K562 (cell line): ENCODE measurements at regions not wholly inside any gene's neighbourhood (a gene's known extent, or its start where the extent isn't known, plus 50 kb on each side); places are given as distances from the start of the nearest gene placed in this dataset.

Experiments used
- ATAC-seq: fragments of 200-7000 bp; cut with Tn5 transposase; 3 replicates; pipeline ENCODE4 v1.9.1; 2020; ENCODE audit warnings: moderate library complexity
- BruUV-seq: library from RNA; stranded (reverse); fragments of 400-500 nt; replicated peaks from 2 replicates; lab custom pipeline; 2021; lab: Mats Ljungman, UMichigan
- CTCF ChIA-PET: fragments of 300-600 bp; formaldehyde crosslinking; extraction: SDS; loops from one replicate; lab custom pipeline; 2021; ENCODE audit warnings: low intra/inter-chr PET ratio; lab: Yijun Ruan, JAX
- POLR2A ChIA-PET: fragments of 300-600, 350-650 bp; sonication (Branson Sonifier 250); formaldehyde crosslinking; extraction: SDS; loops from one replicate; lab custom pipeline; 2021; ENCODE audit warnings: antibody characterized with exemption, inconsistent platforms; lab: Yijun Ruan, JAX
- DNase-seq, 4 experiments: peaks; one replicate each; pipeline versions ENCODE4 v3.0.0 to v3.0.0-alpha.2; 2011 to 2018; ENCODE audit warnings: low spot score in 3 of 4, mixed read lengths in 3 of 4; ENCODE audit errors: extremely low read depth in 1 of 4
- FAIRE-seq: peaks from 2 replicates; lab custom pipeline; 2011; peaks lifted over from hg19 to GRCh38; lab: Jason Lieb, UNC
- H2AFZ ChIP-seq: 2 replicates; pipeline ENCODE4 v1.6.0; 2011; ENCODE audit warnings: low read depth, low read length, control low read depth, inconsistent platforms
- H3K27ac ChIP-seq: fragments of 200-600 bp; 3 replicates; pipeline ENCODE4 v1.8.0; 2011; ENCODE audit warnings: low read depth, mild to moderate bottlenecking, control low read depth, inconsistent platforms, low read length, moderate library complexity, mixed read lengths; ENCODE audit errors: extremely low read depth
- H3K27me3 ChIP-seq, 2 experiments: fragments of 300-600 bp in 1 of 2; 2 replicates in 1 of 2; 3 replicates in 1 of 2; pipeline versions ENCODE4 v1.6.0 to v1.8.0; 2011; ENCODE audit warnings: inconsistent platforms in 2 of 2, low read length in 2 of 2, mild to moderate bottlenecking in 1 of 2, mixed read lengths in 1 of 2, moderate library complexity in 1 of 2; ENCODE audit not compliant: control insufficient read depth in 2 of 2, insufficient read depth in 2 of 2
- H3K36me3 ChIP-seq: fragments of 300-600 bp; 3 replicates; pipeline ENCODE4 v1.8.0; 2011; ENCODE audit warnings: mild to moderate bottlenecking, low read length, inconsistent platforms; ENCODE audit not compliant: control insufficient read depth, insufficient read depth
- H3K4me1 ChIP-seq, 2 experiments: fragments of 200-600 bp in 1 of 2; replicated peaks in 1 of 2; 2 replicates in 1 of 2; 3 replicates in 1 of 2; pipeline versions ENCODE4 v1.5.1 to v1.8.0; 2011; ENCODE audit warnings: inconsistent platforms in 2 of 2, low read length in 2 of 2, mild to moderate bottlenecking in 1 of 2, mixed read lengths in 1 of 2, moderate library complexity in 1 of 2; ENCODE audit not compliant: control insufficient read depth in 2 of 2, insufficient read depth in 2 of 2
- H3K4me2 ChIP-seq: 2 replicates; pipeline ENCODE4 v1.6.1; 2011; ENCODE audit warnings: low read length, control low read depth, inconsistent platforms, mixed read lengths; ENCODE audit not compliant: insufficient read depth
- H3K4me3 ChIP-seq: fragments of 200-600 bp; sonication (generic), shearing (Covaris generic); 2 replicates; pipeline ENCODE4 v1.5.1; 2016; ENCODE audit warnings: control low read depth, inconsistent platforms
- H3K79me2 ChIP-seq: fragments of 200-600 bp; 3 replicates; pipeline ENCODE4 v1.8.0; 2011; ENCODE audit warnings: low read length, inconsistent platforms; ENCODE audit not compliant: control insufficient read depth, insufficient read depth
- H3K9ac ChIP-seq, 2 experiments: 2 replicates each; pipeline versions ENCODE4 v1.6.0 to v1.6.1; 2011; ENCODE audit warnings: low read depth in 2 of 2, low read length in 2 of 2, control low read depth in 1 of 2, inconsistent platforms in 1 of 2, mild to moderate bottlenecking in 1 of 2, mixed read lengths in 1 of 2; ENCODE audit not compliant: insufficient read depth in 1 of 2
- H3K9me1 ChIP-seq: one replicate; pipeline ENCODE4 v1.6.0; 2011; ENCODE audit warnings: inconsistent platforms, mild to moderate bottlenecking, low read length, moderate library complexity; ENCODE audit not compliant: control insufficient read depth, insufficient read depth
- H3K9me3 ChIP-seq: replicated peaks from 2 replicates; pipeline ENCODE4 v1.5.1; 2011; ENCODE audit warnings: low read depth, low read length, inconsistent platforms; ENCODE audit not compliant: control insufficient read depth, insufficient read depth
- H4K20me1 ChIP-seq: replicated peaks from 2 replicates; pipeline ENCODE4 v1.6.1; 2011; ENCODE audit warnings: low read length, inconsistent platforms, mixed read lengths; ENCODE audit not compliant: control insufficient read depth, insufficient read depth
- CBX2 ChIP-seq: fragments of 200-600 bp; sonication (generic); IDR thresholded peaks from one replicate; pipeline ENCODE4 v1.6.1; 2012; ENCODE audit warnings: mild to moderate bottlenecking, low read length, inconsistent platforms; ENCODE audit not compliant: insufficient read depth, poor library complexity, severe bottlenecking
- CHAMP1 ChIP-seq: fragments of 450-650 bp; IDR thresholded peaks from 2 replicates; pipeline ENCODE4 v1.6.1; 2016; ENCODE audit warnings: mild to moderate bottlenecking
- ELF4 ChIP-seq: fragments of 450-650 bp; formaldehyde crosslinking; IDR thresholded peaks from 2 replicates; pipeline ENCODE4 v1.4.0; 2022; ENCODE audit warnings: missing genetic modification characterization
- PHTF2 ChIP-seq: fragments of 250-450 bp; sonication (Bioruptor Pico); IDR thresholded peaks from 2 replicates; pipeline ENCODE4 v1.5.0; 2021; ENCODE audit warnings: mild to moderate bottlenecking
- RBM39 ChIP-seq: fragments of 200-400 bp; formaldehyde crosslinking; optimal IDR thresholded peaks from 2 replicates; pipeline ENCODE3; 2018; ENCODE audit warnings: low read depth, low read length
- STAG1 ChIP-seq: sonication (generic); formaldehyde crosslinking; IDR thresholded peaks from 2 replicates; pipeline ENCODE4 v1.5.0; 2020; ENCODE audit warnings: missing genetic modification reagents, borderline replicate concordance
- XRCC4 ChIP-seq: IDR thresholded peaks from one replicate; pipeline ENCODE4 v1.6.1; 2011; ENCODE audit not compliant: insufficient read depth, insufficient read length; ENCODE audit errors: extremely low read depth
- YY1 ChIP-seq, 3 experiments: IDR thresholded peaks; 2 replicates each; pipeline ENCODE4 v1.6.1; 2011; ENCODE audit warnings: low read length in 2 of 3, mild to moderate bottlenecking in 2 of 3, moderate library complexity in 2 of 3, borderline replicate concordance in 1 of 3, control low read depth in 1 of 3, low read depth in 1 of 3; ENCODE audit not compliant: insufficient read depth in 3 of 3, insufficient replicate concordance in 2 of 3, control insufficient read depth in 1 of 3, insufficient read length in 1 of 3; ENCODE audit errors: extremely low read depth in 1 of 3
- ZNF146 ChIP-seq: IDR thresholded peaks from one replicate; pipeline ENCODE4 v1.6.1; 2018; ENCODE audit warnings: missing compliant biosample characterization; ENCODE audit not compliant: unreplicated experiment
- ZNF253 ChIP-seq: fragments of 250-450 bp; sonication (Bioruptor Pico); conservative IDR thresholded peaks from 2 replicates; pipeline ENCODE4 v1.6.1; 2021; ENCODE audit warnings: mild to moderate bottlenecking
- ZNF584 ChIP-seq: fragments of 200-800 bp; sonication (Bioruptor generic); IDR thresholded peaks from 2 replicates; pipeline ENCODE4 v1.6.1; 2016; ENCODE audit warnings: low read depth, mild to moderate bottlenecking, missing genetic modification characterization, missing compliant biosample characterization
- WGBS: fragments of 100-300 bp; shearing (Covaris generic); methylation state at CpG from one replicate; pipeline ENCODE4 v1.1.6; 2016; ENCODE audit warnings: low coverage, mixed read lengths; ENCODE audit not compliant: insufficient coverage; ENCODE audit errors: missing lambda C conversion rate; 5-methylcytosine and 5-hydroxymethylcytosine counted together
- in situ Hi-C: fragments of 300-500 bp; cut with MboI; formaldehyde crosslinking; loops from 4 replicates; pipeline ENCODE4 v1.15.0; 2018; ENCODE audit warnings: inconsistent platforms, mixed read lengths
- intact Hi-C: fragments of 100-400 bp; cut with micrococcal nuclease; formaldehyde crosslinking; loops from 2 replicates; pipeline ENCODE4 v1.14.2; 2022

GRCh38 chr10:131534836-131535235 is 223.3 kb upstream of the TCERG1L start:
- FAIRE-seq: no peak
- H3K79me2 ChIP-seq: no peaks in the 10 kb centered on the region
- H3K4me2 ChIP-seq: no peak overlapping the region
- H3K36me3 ChIP-seq: no peaks in the 10 kb centered on the region
- H2AFZ ChIP-seq: no peak overlapping the region
- H3K4me3 ChIP-seq: no peak overlapping the region
- no peak for ATAC-seq
- intact Hi-C loops (no loop called here), in situ Hi-C loops (no loop called here)
- H3K4me1 ChIP-seq: no peaks in the 10 kb centered on the region
- H3K27me3 ChIP-seq: peaks cover 0 to 34% of the 10 kb centered on the region in 2 experiments; a peak in 4 of 5 replicates
- TF ChIP-seq YY1 (IDR thresholded peaks at IDR 0.05; ENCODE audit: borderline replicate concordance in 1 of 3, control insufficient read depth in 1 of 3, extremely low read depth in 1 of 3, insufficient read depth in 3 of 3, insufficient read length in 1 of 3, insufficient replicate concordance in 2 of 3, low read depth in 1 of 3, low read length in 2 of 3): no peak
- TF ChIP-seq CHAMP1: no peak
- no peak for TF ChIP-seq ZNF253
- no peak for TF ChIP-seq STAG1 (CRISPR knock-in tag)
- TF ChIP-seq ZNF146 (CRISPR knock-in tag): no peak
- no peak for TF ChIP-seq PHTF2
- no peak for TF ChIP-seq CBX2
- TF ChIP-seq ZNF584: no peak
- TF ChIP-seq XRCC4: no peak
- TF ChIP-seq RBM39: no peak
- TF ChIP-seq ELF4 (CRISPR knock-in tag): no peak
- TF ChIP-seq, all 486 proteins: peak for 0
- no peaks in the 10 kb centered on the region for H3K9me3 ChIP-seq
- H4K20me1 ChIP-seq: no peaks in the 10 kb centered on the region
- no peak overlapping the region for H3K27ac ChIP-seq
- WGBS: 2% methylated on average over 7 of the region's 11 CpGs
- BruUV-seq: no TSS peak
- CTCF ChIA-PET: no interaction called here
- H3K9ac ChIP-seq: no peak overlapping the region
- DNase-seq: no peak
- POLR2A ChIA-PET: interaction anchor here (0.6 kb wide), 1 partner anchor 8 kb away, joined by 3 read pairs; no protein-coding TSS in a partner anchor
- no peaks in the 10 kb centered on the region for H3K9me1 ChIP-seq
